GM19099 (cell line): ENCODE measurements at regions not wholly inside any gene's neighbourhood (a gene's known extent, or its start where the extent isn't known, plus 50 kb on each side); places are given as distances from the start of the nearest gene placed in this dataset.

ENCODE experiments used
- POLR2A ChIP-seq: IDR thresholded peaks from 3 replicates; pipeline ENCODE4 v1.6.1; 2011; ENCODE audit warnings: low read depth; ENCODE audit not compliant: insufficient read length; ENCODE audit errors: extremely low read depth

- TF ChIP-seq POLR2A: no peak
Observed at GRCh38 chr6:113649880-113650609, 207.1 kb upstream of the MARCKS start.

- no peak for TF ChIP-seq POLR2A
Observed at GRCh38 chr6:113650610-113650979, 206.6 kb upstream of the MARCKS start.

- TF ChIP-seq POLR2A: no peak
Observed at GRCh38 chr6:113651120-113651519, 206.0 kb upstream of the MARCKS start.

- TF ChIP-seq POLR2A: no peak
Observed at GRCh38 chr6:113651920-113652319, 205.2 kb upstream of the MARCKS start.

- TF ChIP-seq POLR2A: no peak
Observed at GRCh38 chr6:113653275-113653674, 203.9 kb upstream of the MARCKS start.

GRCh38 chr6:113654396-113654795, 202.7 kb upstream of the MARCKS start:
- TF ChIP-seq POLR2A: no peak

- no peak for TF ChIP-seq POLR2A
Observed at GRCh38 chr6:113655761-113656160, 201.4 kb upstream of the MARCKS start.

GRCh38 chr6:113659762-113660404, 197.3 kb upstream of the MARCKS start:
- TF ChIP-seq POLR2A: no peak

GRCh38 chr6:113660819-113661218, 196.3 kb upstream of the MARCKS start:
- TF ChIP-seq POLR2A: no peak

GRCh38 chr6:113662093-113662665, 195.0 kb upstream of the MARCKS start:
- TF ChIP-seq POLR2A: no peak

GRCh38 chr6:113662688-113663333, 194.3 kb upstream of the MARCKS start:
- no peak for TF ChIP-seq POLR2A

- no peak for TF ChIP-seq POLR2A
Observed at GRCh38 chr6:113664909-113665308, 192.2 kb upstream of the MARCKS start.

- no peak for TF ChIP-seq POLR2A
Observed at GRCh38 chr6:113668641-113669408, 188.3 kb upstream of the MARCKS start.

- no peak for TF ChIP-seq POLR2A
Observed at GRCh38 chr6:113669606-113670005, 187.5 kb upstream of the MARCKS start.

- TF ChIP-seq POLR2A: no peak
Observed at GRCh38 chr6:113671421-113671820, 185.7 kb upstream of the MARCKS start.
